ENCODE measurements at regions not wholly inside any gene's neighbourhood (a gene's known extent, or its start where the extent isn't known, plus 50 kb on each side); places are given as distances from the start of the nearest gene placed in this dataset.
A peak's percentile ranks its signal among the peaks of the same experiment; 100 is the strongest.
"Not testable (repeated sequence)": the region's sequence is repeated elsewhere in the genome, so short reads cannot be mapped to it uniquely, and the experiment has no call there.

DNA sequence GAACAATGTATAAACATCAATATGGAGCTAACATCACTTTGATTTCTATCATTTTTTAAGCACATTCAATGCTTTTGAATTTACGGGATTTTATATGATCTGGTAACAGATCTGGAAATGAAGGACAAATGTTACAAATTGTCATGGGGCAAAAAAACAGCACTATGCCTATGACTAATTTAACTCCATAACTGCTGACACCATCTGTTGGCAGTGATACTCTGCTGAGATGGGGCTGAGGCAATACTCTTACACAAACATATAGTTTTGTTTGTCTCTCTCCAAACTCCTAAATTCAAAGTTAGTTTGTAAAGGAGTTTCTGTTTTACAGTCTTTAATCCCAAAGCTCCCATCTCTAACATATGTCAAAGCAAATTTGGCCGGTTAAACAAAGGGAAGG, 132.5 kb upstream of the FER start:
- no peak for DNase-seq (ENCODE audit: extremely low read depth in 1 of 11, low read depth in 9 of 11, low spot score in 4 of 11)

DNA sequence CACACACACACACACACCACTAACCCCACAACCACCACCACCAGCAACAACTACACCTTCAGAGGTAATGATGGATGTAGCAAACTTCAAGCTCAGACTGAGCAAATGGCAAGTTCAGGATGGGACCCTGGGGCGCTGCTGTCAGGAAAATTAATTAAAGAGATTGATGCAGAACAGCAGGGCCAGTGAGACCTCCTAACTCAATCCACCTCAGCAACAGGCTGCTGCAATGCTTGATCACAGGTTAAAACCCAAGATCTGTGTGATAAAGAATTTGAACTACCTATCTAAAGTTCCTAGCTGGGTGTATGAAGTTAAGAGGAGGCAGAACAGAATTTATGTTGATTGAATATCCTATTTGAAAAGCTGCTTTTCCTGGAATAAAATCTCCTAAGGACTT, 140.3 kb upstream of the FER start:
- no peak for DNase-seq (ENCODE audit: extremely low read depth in 1 of 11, low read depth in 9 of 11, low spot score in 4 of 11)

DNA sequence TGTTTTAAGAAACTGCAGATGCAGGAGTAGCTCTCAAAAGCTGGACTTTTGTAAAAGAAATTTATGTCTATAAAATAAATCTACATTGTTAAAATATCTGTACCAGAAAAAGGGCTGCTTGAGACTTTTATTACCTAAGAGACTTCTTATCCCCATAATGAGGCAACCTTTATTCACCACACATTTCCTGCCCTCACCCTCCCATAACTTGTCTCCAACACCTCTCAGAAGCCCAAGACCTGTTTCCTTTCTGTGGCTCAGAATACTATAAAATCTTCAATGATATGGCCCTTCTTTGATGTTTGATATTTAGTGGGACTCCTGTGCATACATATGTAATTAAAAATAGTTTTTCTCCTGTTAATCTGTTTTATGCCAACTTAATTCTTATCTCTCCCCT, 141.5 kb upstream of the FER start:
- DNase-seq (ENCODE audit: extremely low read depth in 1 of 11, low read depth in 9 of 11, low spot score in 4 of 11), result no peak

DNA sequence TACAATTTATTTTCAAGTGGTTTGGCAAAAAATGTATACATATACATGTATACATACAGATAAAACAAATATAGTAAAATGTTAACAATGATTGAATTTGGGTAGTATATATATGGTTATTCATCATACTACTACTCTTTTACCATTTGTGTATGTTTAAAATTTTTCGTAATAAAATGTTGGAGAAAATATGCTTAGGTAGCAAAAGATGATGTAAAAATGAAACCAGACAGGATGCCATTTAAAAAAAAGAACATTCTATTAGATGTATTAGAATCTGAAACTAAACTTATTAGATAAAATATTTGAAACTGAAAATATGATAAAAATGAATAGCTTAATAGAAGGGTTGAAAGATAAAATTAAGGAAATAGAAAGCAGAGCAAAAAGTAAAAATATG, 144.9 kb upstream of the FER start:
- DNase-seq (ENCODE audit: extremely low read depth in 1 of 11, low read depth in 9 of 11, low spot score in 4 of 11), result no peak

DNA sequence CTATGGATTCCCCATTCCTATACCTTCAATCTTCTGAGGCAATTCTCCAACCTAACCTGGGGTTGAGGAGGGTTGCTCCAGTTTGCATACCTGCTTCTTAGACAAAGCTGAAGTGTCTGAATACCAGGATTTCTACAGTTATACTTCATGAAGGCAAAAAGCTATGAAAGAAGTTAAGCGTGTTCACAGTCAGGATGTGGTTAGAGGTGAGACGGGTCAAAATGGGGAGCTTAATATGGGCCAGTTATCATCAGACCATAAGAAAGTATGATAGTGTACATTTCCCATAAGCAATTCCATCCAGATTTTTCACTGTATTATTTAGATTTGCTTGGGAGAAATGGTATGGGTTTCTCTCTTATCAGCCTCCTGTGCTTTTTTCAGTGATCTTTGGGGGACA, 156.9 kb upstream of the FER start:
- DNase-seq (ENCODE audit: extremely low read depth in 1 of 11, low read depth in 9 of 11, low spot score in 4 of 11), result no peak

DNA sequence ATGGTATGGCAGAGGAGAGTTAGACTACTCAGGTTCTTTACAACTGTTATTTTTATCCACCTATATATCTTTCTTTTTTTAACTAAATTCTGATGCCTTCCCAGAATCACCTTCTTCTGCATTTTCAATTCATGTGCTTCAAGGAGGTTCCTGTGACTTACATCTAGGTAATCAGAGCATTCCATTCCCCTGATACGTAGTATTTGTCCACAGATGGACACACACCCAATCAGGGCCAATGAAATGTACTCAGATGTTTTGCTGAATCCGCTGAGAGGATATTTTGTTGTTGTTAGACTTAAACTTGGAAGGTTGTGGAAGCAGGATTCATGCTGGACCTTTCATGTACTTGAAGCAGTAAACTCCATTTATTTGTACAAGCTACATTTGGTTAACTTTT, 159.4 kb upstream of the FER start:
- DNase-seq (ENCODE audit: extremely low read depth in 1 of 11, low read depth in 9 of 11, low spot score in 4 of 11), result no peak

DNA sequence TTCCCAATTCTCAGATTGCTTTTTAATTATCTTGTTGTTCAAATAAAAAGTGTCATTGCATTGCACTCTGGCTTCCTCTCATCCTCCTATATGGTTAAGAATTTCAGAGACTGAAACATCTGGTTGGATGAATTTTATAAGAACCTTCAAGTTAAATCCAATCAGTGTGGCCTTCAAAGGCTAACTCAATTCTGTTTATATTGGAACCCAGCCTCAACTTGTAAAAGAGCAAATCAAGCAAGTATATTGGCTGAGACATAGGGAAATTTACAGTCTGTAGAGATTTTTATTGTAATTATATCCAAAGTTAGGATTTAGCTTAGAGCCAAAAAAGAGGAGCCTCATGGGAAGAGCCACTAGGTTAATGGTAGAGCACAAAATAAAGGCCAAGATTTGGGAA, 159.9 kb upstream of the FER start:
- peak in 1 of 11 donors; percentile 16 for DNase-seq (ENCODE audit: extremely low read depth in 1 of 11, low read depth in 9 of 11, low spot score in 4 of 11)

DNA sequence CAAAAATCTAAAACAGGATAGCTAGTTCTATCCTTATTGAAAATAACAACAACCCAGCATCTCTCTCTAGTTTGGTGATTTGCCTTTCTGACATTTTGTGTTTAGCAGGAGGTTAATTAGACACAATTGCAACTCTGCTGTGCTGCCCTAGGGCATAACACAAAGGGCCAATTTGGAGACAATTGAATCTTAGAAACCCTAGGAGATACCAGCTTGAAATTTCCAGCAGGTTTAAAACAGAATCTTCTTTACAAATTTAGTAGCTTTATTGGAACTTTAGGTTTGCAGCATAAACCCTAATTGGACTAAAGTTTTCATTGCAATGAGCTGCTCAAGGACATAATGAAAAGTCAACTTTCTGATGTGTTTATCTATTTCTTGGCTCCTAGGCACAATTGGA, 166.7 kb upstream of the FER start:
- no peak for DNase-seq (ENCODE audit: extremely low read depth in 1 of 11, low read depth in 9 of 11, low spot score in 4 of 11)

DNA sequence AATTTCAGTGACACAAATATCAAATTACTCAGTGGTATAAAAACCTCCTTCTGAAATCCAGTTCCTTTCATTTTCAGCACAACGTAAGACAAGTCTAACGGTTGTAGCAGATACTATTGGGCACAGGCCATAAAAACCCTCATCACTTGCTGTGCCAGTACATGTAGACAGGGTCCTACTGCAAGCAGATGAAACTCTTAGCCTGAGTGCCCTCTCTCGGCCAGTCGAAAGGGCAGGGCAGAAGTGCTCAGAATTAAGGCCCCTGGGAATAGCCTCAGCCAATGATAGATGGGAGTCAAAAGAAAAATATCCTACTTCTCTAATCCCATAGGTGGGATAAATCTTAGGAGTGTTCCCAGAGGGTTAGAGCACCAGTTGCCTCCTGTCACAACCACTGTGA, 168.5 kb upstream of the FER start:
- no peak for DNase-seq (ENCODE audit: extremely low read depth in 1 of 11, low read depth in 9 of 11, low spot score in 4 of 11)

DNA sequence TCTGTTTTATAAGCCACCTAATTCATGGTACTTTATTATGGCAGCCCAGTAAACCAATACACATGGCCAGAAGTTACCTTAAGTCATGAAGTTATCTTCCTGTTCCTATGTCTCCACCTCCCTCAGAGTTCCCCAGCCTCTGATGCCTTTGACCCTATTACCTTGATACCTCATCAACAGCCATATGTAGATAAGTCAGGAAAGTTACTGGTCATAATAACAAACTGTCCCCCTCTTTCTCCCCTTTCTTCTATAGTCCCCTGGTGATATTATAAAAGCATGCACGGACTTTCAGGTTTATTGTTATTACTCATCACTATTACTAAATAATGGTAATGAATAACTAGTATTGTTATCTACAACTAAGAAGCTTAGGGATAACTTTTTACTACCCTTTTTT, 168.9 kb upstream of the FER start:
- DNase-seq (ENCODE audit: extremely low read depth in 1 of 11, low read depth in 9 of 11, low spot score in 4 of 11), result no peak

DNA sequence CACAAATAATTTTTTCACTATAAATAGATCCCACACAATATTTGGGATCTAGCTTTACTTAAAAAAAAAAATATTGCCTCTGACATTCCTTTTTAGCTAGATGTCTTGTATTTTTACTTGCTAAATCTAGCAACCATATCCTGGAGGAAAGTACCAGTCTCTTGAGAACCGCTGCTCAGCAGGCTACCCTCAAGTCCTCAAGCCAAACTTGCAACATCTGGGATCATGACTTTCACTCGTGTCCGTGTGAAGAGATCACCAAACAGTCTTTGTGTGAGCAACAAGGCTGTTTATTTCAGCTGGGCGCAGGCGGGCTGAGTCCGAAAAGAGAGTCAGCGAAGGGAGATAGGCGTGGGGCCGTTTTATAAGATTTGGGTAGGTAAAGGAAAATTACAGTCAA, 180.3 kb upstream of the FER start:
- DNase-seq (ENCODE audit: extremely low read depth in 1 of 11, low read depth in 9 of 11, low spot score in 4 of 11), result no peak

DNA sequence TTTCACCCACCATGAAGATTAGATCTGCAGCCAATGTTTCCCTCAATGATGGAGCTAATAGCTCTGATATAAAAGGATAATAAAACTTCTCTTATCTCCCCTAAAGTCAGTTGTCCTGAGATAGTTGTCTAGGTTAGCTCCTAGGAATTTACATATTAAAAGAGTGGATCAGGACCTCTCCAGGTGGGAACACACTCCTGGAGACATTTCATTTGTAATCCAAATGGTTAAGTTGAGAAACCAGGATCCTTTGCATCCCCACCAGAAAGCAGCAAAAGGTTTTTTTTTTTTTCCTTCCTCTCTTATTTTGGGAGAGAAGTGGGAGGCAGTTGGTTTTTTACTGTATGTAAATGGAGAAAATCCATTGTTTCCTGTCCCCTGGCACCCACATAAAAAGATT, 182.5 kb upstream of the FBXL17 start:
- no peak for DNase-seq (ENCODE audit: extremely low read depth in 1 of 11, low read depth in 9 of 11, low spot score in 4 of 11)

DNA sequence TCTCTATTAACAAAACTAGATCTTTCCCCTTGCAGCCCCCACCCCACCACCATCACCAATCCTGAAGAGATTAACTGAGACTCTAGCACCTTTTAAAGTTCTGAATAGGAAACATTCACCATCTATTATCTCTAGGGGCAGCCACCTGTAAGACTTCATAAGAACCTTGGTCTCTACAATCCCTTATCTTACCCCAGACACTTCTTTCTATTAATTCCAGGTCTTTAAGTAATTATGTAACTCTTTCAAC, 180.2 kb upstream of the FBXL17 start:
- no peak for DNase-seq (ENCODE audit: extremely low read depth in 1 of 11, low read depth in 9 of 11, low spot score in 4 of 11)

DNA sequence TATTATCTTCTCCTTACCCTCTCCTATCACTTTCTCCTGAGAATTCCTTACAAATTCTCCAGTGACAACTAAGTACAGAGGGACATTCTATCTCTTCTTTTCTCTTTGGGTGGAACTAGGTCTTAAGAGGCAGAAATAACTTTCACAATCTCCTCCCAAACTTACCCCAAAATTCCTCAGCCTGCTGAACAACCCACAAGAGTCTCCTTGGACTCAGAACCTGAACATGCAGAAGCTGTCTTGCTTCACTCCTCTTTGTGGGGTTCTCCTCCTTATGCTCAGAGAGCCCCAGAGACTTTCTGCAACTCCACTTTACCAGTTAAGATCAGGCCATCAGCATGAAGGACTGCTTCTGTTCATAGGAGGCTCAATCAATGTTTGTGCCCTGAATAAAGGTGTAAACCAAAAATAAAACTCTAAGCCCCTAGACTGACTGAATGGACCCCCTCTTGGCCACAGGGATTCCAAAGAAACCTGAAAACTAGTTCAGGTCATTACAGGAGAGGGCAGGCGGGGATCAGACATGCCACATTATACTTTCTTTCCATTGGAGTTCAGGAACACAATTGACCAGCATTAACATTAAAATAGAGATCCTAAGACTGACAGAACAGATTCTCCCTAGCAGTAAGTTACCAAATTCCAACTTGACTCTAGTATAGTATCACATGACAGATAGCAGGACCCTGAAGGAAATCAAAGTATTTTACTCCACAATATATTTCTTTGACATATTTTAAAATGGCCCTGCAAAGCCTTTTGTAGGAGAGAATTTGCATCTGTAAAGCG, 179.7 kb upstream of the FBXL17 start:
- DNase-seq (ENCODE audit: extremely low read depth in 1 of 11, low read depth in 9 of 11, low spot score in 4 of 11), result no peak

DNA sequence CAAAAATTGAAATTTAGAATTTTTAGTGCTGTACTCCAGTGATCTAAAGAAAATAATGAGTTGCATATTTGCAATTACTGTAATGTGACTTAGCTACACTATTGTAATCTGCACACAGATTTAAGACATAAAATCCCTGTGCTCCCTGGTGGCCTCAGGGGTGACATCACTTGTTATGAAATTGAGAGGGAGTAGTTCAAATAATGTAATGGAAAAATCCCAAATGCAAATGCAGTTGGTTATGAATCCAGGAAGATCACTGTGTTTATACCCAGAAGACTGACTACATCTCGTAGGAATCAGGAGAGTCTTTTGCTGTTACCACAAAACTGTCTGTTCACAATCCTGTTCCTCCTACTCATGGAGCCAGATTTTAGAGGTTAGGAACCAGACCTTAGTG, 178.7 kb upstream of the FBXL17 start:
- no peak for DNase-seq (ENCODE audit: extremely low read depth in 1 of 11, low read depth in 9 of 11, low spot score in 4 of 11)

DNA sequence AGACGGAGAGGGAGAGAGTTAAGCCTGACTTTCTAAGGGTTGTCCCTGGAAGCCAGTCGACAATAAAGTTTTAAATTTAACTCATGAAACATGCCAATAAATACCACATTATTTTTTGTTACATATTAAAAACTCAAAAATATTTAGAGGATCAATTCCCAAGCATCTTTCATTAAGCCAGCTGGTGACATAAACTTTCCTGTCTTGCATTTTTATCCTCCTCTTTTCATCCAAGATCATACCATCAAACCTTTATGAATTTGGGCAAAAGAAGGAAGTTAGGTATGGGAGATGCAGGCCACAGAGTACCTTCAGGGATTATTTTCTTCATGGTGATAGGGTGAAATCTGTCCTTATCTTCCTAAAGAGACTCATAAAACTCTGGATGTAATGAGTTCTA, 178.3 kb upstream of the FBXL17 start:
- no peak for DNase-seq (ENCODE audit: extremely low read depth in 1 of 11, low read depth in 9 of 11, low spot score in 4 of 11)

DNA sequence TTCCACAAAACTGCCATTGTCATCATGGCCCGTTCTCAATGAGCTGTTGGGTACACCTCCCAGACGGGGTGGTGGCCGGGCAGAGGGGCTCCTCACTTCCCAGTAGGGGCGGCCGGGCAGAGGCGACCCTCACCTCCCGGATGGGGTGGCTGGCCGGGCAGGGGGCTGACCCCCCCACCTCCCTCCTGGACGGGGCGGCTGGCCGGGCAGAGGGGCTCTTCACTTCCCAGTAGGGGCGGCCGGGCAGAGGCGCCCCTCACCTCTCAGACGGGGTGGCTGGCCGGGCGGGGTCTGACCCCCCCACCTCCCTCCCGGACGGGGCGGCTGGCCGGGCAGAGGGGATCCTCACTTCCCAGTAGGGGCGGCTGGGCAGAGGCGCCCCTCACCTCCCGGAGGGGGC, 176.9 kb upstream of the FBXL17 start:
- not testable (repeated sequence) for DNase-seq (ENCODE audit: extremely low read depth in 1 of 11, low read depth in 9 of 11, low spot score in 4 of 11)

DNA sequence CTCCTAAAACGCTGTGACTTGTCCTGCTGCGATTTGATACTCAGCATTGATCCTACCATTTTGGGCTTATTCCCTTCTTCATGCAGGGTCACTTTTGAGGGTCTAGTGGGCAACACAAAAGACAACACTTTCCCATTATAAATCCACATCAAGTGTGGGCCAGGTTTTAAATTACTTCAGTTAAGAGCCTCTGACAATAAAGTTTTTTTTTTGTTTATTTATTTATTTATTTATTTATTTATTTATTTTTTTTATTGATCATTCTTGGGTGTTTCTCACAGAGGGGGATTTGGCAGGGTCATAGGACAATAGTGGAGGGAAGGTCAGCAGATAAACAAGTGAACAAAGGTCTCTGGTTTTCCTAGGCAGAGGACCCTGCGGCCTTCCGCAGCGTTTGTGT, 176.2 kb upstream of the FBXL17 start:
- DNase-seq (ENCODE audit: extremely low read depth in 1 of 11, low read depth in 9 of 11, low spot score in 4 of 11), result not testable (repeated sequence)

DNA sequence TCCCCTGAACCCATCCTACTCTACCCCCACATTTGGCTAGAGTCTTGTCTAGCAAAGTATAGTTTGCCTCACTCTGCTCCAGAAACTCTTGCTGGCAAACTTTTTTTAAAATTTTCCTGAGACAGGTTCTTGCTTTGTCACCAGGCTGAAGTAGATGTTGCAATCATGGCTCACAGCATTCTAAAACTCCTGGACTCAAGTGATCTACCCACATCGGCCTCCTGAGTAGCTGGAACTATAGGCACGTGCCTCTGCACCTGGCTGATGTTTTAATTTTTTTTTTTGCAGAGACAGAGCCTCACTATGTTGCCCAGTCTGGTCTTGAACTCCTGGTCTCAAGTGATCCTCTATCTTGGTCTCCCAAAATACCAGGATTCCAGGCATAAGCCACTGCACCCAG, 175.8 kb upstream of the FBXL17 start:
- no peak for DNase-seq (ENCODE audit: extremely low read depth in 1 of 11, low read depth in 9 of 11, low spot score in 4 of 11)

DNA sequence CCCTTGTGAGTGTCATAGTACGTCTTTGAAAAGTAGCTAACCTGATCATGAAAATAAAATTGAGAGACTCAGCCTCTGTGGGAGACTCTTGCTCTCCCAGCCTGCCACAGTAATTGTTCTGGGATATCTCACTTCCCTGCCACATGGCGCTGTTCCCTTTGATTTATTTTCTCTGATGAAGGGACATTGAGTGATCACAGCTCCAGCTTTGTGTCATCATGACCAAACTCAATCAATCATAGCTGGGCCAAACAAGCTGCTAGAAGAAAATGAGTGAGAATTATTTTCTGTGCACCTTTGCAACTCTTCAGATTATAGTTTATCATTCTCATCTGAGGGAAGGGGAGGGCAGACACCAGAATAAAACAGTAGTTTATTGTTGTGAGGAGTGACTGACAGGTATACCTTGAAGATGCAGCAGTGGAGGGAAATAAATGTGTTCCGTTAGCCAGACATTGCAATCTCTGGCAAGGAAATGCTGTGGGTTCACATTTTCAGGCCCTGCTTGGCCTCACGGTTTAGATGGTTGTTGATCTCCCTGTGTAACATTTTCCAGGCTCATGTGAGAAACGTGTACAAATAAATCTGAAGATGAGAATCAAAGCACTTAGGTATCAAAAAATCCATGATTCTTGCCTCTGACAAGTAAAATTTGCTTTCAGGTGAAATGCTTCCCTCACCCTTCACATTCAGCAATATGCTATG, 174.7 kb upstream of the FBXL17 start:
- no peak for DNase-seq (ENCODE audit: extremely low read depth in 1 of 11, low read depth in 9 of 11, low spot score in 4 of 11)
